GM12878 (cell line): ENCODE measurements at regions not wholly inside any gene's neighbourhood (a gene's known extent, or its start where the extent isn't known, plus 50 kb on each side); places are given as distances from the start of the nearest gene placed in this dataset.

Source experiments
- ATAC-seq: fragments of 200-7000 bp; cut with Tn5 transposase; 3 replicates; pipeline ENCODE4 v1.9.1; 2020; ENCODE audit warnings: mild to moderate bottlenecking, moderate library complexity
- BruUV-seq: library from RNA; stranded (reverse); fragments of 400-500 nt; replicated peaks from 2 replicates; lab custom pipeline; 2021; lab: Mats Ljungman, UMichigan
- CTCF ChIA-PET: fragments of 300-600 bp; sonication (Branson Sonifier 250); formaldehyde crosslinking; extraction: SDS; loops from one replicate; lab custom pipeline; 2021; ENCODE audit warnings: inconsistent platforms; lab: Yijun Ruan, JAX
- POLR2A ChIA-PET: fragments of 350-600 bp; formaldehyde crosslinking; extraction: SDS; loops from one replicate; lab custom pipeline; 2021; ENCODE audit warnings: inconsistent platforms; lab: Charles Lee
- RAD21 ChIA-PET: fragments of 300-600 bp; sonication (Branson Sonifier 250); formaldehyde crosslinking; loops from one replicate; lab custom pipeline; 2023; ENCODE audit warnings: antibody characterized with exemption; ENCODE audit not compliant: unreplicated experiment; lab: Charles Lee
- SMC1A ChIA-PET: fragments of 300-600 bp; sonication (Branson Sonifier 250); formaldehyde crosslinking; loops from one replicate; lab custom pipeline; 2023; ENCODE audit not compliant: unreplicated experiment, uncharacterized antibody; lab: Charles Lee
- DNase-seq: peaks from one replicate; pipeline ENCODE4 v3.0.0-alpha.2; 2011; ENCODE audit warnings: low read depth, low spot score
- FAIRE-seq: peaks from 3 replicates; lab custom pipeline; 2011; peaks lifted over from hg19 to GRCh38; lab: Jason Lieb, UNC
- H2AFZ ChIP-seq: 2 replicates; pipeline ENCODE4 v1.6.0; 2011; ENCODE audit warnings: low read depth, low read length, control low read depth; ENCODE audit not compliant: control insufficient read depth
- H3K27ac ChIP-seq: 2 replicates; pipeline ENCODE4 v1.5.1; 2011; ENCODE audit warnings: control low read depth; ENCODE audit not compliant: control insufficient read depth, insufficient read depth
- H3K27me3 ChIP-seq, 2 experiments: replicated peaks in 1 of 2; 2 replicates each; pipeline versions ENCODE4 v1.6.0 to v1.6.1; 2011; ENCODE audit warnings: low read length in 1 of 2; ENCODE audit not compliant: control insufficient read depth in 2 of 2, insufficient read depth in 2 of 2
- H3K36me3 ChIP-seq, 2 experiments: 2 replicates each; pipeline ENCODE4 v1.5.1; 2011; ENCODE audit warnings: low read length in 1 of 2; ENCODE audit not compliant: control insufficient read depth in 2 of 2, insufficient read depth in 2 of 2
- H3K4me1 ChIP-seq: 2 replicates; pipeline ENCODE4 v1.6.1; 2011; ENCODE audit warnings: mild to moderate bottlenecking, low read length, moderate library complexity, mixed read lengths; ENCODE audit not compliant: control insufficient read depth, insufficient read depth
- H3K4me2 ChIP-seq: 2 replicates; pipeline ENCODE4 v1.6.0; 2011; ENCODE audit warnings: control low read depth; ENCODE audit not compliant: control insufficient read depth, insufficient read depth
- H3K4me3 ChIP-seq: fragments of 200-600 bp; sonication (generic); 2 replicates; pipeline ENCODE4 v1.5.1; 2016
- H3K79me2 ChIP-seq: 2 replicates; pipeline ENCODE4 v1.6.0; 2011; ENCODE audit warnings: low read length; ENCODE audit not compliant: control insufficient read depth, insufficient read depth
- H3K9ac ChIP-seq: 2 replicates; pipeline ENCODE4 v1.8.0; 2011; ENCODE audit warnings: low read length, control low read depth, mixed read lengths; ENCODE audit not compliant: control insufficient read depth, insufficient read depth
- H3K9me3 ChIP-seq: replicated peaks from 3 replicates; pipeline ENCODE4 v1.5.1; 2011; ENCODE audit warnings: mild to moderate bottlenecking, low read length; ENCODE audit not compliant: control insufficient read depth, insufficient read depth
- H4K20me1 ChIP-seq: 2 replicates; pipeline ENCODE4 v1.6.0; 2011; ENCODE audit not compliant: control insufficient read depth, insufficient read depth
- CREB1 ChIP-seq: IDR thresholded peaks from 2 replicates; pipeline ENCODE4 v1.6.1; 2012; ENCODE audit warnings: low read depth, mild to moderate bottlenecking, inconsistent platforms
- CREM ChIP-seq: IDR thresholded peaks from 2 replicates; pipeline ENCODE4 v1.6.1; 2014; ENCODE audit warnings: antibody characterized with exemption, low read depth
- HDAC2 ChIP-seq: fragments of 200-600 bp; sonication (generic); IDR thresholded peaks from 2 replicates; pipeline ENCODE4 v1.6.1; 2017
- LARP7 ChIP-seq: fragments of 450-650 bp; IDR thresholded peaks from 2 replicates; pipeline ENCODE4 v1.6.1; 2017; ENCODE audit warnings: mild to moderate bottlenecking
- NFYB ChIP-seq: IDR thresholded peaks from 2 replicates; pipeline ENCODE4 v1.6.1; 2011; ENCODE audit warnings: low read depth, mild to moderate bottlenecking, low read length, improper control_type of control experiment, moderate library complexity; ENCODE audit not compliant: insufficient read depth
- NKRF ChIP-seq: fragments of 450-650 bp; conservative IDR thresholded peaks from 2 replicates; pipeline ENCODE4 v1.6.1; 2017; ENCODE audit warnings: mild to moderate bottlenecking, moderate library complexity
- NR2C1 ChIP-seq: fragments of 450-650 bp; IDR thresholded peaks from 2 replicates; pipeline ENCODE4 v1.6.1; 2017; ENCODE audit warnings: antibody characterized with exemption, mild to moderate bottlenecking, moderate library complexity
- NR2F1 ChIP-seq: fragments of 450-650 bp; conservative IDR thresholded peaks from 2 replicates; pipeline ENCODE4 v1.6.1; 2017; ENCODE audit warnings: mild to moderate bottlenecking
- SMAD5 ChIP-seq: IDR thresholded peaks from 2 replicates; pipeline ENCODE4 v1.6.1; 2016; ENCODE audit warnings: antibody characterized with exemption, low read depth
- SUZ12 ChIP-seq: fragments of 200-600 bp; sonication (generic); IDR thresholded peaks from one replicate; pipeline ENCODE4 v1.6.1; 2018; ENCODE audit warnings: antibody characterized with exemption, mild to moderate bottlenecking; ENCODE audit not compliant: unreplicated experiment
- TCF7 ChIP-seq: IDR thresholded peaks from 2 replicates; pipeline ENCODE4 v1.6.1; 2014; ENCODE audit warnings: antibody characterized with exemption, borderline replicate concordance
- ZNF217 ChIP-seq: fragments of 450-650 bp; IDR thresholded peaks from 2 replicates; pipeline ENCODE4 v1.6.1; 2017; ENCODE audit warnings: antibody characterized with exemption, mild to moderate bottlenecking
- ZNF384 ChIP-seq: IDR thresholded peaks from 2 replicates; pipeline ENCODE4 v1.6.1; 2012; ENCODE audit warnings: low read depth, mild to moderate bottlenecking, low read length, improper control_type of control experiment, borderline replicate concordance
- in situ Hi-C: fragments of 300-500 bp; cut with MboI; formaldehyde crosslinking; loops from 9 replicates; pipeline ENCODE4 v1.14.3; 2018; ENCODE audit warnings: mixed read lengths
- intact Hi-C: fragments of 100-400 bp; cut with micrococcal nuclease; formaldehyde crosslinking; loops from one replicate; pipeline ENCODE4 v1.14.2; 2022; ENCODE audit not compliant: unreplicated experiment
- TF ChIP-seq, protein P1 (sequence below): fragments of 450-650 bp; IDR thresholded peaks from 2 replicates; pipeline ENCODE4 v1.6.1; 2014; ENCODE audit warnings: mild to moderate bottlenecking
- TF ChIP-seq, protein P2 (sequence below): IDR thresholded peaks from 2 replicates; pipeline ENCODE4 v1.6.1; 2012; ENCODE audit warnings: improper control_type of control experiment, low read depth, low read length; ENCODE audit not compliant: insufficient replicate concordance

- Histone ChIP-seq H3K27ac (no peak overlapping the region), H3K9ac (no peak overlapping the region)
- SMC1A ChIA-PET, result interaction anchor here (0.9 to 1.1 kb wide), 2 partner anchors 13 to 14 kb away, joined by 3 read pairs; no protein-coding TSS in a partner anchor
- intact Hi-C loops, result no loop called here
- TF ChIP-seq TCF7 (no peak), NFYB (no peak), CREB1 (no peak), ZNF217 (no peak), NR2F1 (no peak), NR2C1 (no peak), SUZ12 (no peak), HDAC2 (no peak), SMAD5 (no peak), NKRF (no peak), ZNF384 (no peak), LARP7 (no peak), CREM (no peak)
- TF ChIP-seq, protein P1, sequence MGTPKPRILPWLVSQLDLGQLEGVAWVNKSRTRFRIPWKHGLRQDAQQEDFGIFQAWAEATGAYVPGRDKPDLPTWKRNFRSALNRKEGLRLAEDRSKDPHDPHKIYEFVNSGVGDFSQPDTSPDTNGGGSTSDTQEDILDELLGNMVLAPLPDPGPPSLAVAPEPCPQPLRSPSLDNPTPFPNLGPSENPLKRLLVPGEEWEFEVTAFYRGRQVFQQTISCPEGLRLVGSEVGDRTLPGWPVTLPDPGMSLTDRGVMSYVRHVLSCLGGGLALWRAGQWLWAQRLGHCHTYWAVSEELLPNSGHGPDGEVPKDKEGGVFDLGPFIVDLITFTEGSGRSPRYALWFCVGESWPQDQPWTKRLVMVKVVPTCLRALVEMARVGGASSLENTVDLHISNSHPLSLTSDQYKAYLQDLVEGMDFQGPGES, result no peak
- TF ChIP-seq, protein P2, sequence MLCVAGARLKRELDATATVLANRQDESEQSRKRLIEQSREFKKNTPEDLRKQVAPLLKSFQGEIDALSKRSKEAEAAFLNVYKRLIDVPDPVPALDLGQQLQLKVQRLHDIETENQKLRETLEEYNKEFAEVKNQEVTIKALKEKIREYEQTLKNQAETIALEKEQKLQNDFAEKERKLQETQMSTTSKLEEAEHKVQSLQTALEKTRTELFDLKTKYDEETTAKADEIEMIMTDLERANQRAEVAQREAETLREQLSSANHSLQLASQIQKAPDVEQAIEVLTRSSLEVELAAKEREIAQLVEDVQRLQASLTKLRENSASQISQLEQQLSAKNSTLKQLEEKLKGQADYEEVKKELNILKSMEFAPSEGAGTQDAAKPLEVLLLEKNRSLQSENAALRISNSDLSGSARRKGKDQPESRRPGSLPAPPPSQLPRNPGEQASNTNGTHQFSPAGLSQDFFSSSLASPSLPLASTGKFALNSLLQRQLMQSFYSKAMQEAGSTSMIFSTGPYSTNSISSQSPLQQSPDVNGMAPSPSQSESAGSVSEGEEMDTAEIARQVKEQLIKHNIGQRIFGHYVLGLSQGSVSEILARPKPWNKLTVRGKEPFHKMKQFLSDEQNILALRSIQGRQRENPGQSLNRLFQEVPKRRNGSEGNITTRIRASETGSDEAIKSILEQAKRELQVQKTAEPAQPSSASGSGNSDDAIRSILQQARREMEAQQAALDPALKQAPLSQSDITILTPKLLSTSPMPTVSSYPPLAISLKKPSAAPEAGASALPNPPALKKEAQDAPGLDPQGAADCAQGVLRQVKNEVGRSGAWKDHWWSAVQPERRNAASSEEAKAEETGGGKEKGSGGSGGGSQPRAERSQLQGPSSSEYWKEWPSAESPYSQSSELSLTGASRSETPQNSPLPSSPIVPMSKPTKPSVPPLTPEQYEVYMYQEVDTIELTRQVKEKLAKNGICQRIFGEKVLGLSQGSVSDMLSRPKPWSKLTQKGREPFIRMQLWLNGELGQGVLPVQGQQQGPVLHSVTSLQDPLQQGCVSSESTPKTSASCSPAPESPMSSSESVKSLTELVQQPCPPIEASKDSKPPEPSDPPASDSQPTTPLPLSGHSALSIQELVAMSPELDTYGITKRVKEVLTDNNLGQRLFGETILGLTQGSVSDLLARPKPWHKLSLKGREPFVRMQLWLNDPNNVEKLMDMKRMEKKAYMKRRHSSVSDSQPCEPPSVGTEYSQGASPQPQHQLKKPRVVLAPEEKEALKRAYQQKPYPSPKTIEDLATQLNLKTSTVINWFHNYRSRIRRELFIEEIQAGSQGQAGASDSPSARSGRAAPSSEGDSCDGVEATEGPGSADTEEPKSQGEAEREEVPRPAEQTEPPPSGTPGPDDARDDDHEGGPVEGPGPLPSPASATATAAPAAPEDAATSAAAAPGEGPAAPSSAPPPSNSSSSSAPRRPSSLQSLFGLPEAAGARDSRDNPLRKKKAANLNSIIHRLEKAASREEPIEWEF, result no peak
- TF ChIP-seq, all 136 proteins: peak for 0
- Histone ChIP-seq H3K4me2 (no peak overlapping the region), H3K27me3 (no peaks in the 10 kb centered on the region), H3K79me2 (no peaks in the 10 kb centered on the region), H3K9me3 (no peaks in the 10 kb centered on the region; the same call in 2 of the 3 replicates), H4K20me1 (no peaks in the 10 kb centered on the region), H3K4me3 (no peak overlapping the region), H3K4me1 (no peaks in the 10 kb centered on the region), H2AFZ (no peak overlapping the region), H3K36me3 (no peaks in the 10 kb centered on the region)
- FAIRE-seq, result no peak
- in situ Hi-C loops, result no loop called here
- ChIA-PET RAD21 (no interaction called here), CTCF (interaction anchor here (0.7 kb wide), 1 partner anchor 139 kb away, joined by 3 read pairs; no protein-coding TSS in a partner anchor), POLR2A (no interaction called here)
- DNase-seq, result no peak
- ATAC-seq, result no peak
- no TSS peak for BruUV-seq
These were observed 1136.6 kb upstream of the PABPC4L start for GRCh38 chr4:135338181-135338580.
